ENCODE measurements at regions not wholly inside any gene's neighbourhood (a gene's known extent, or its start where the extent isn't known, plus 50 kb on each side); places are given as distances from the start of the nearest gene placed in this dataset.

DNA sequence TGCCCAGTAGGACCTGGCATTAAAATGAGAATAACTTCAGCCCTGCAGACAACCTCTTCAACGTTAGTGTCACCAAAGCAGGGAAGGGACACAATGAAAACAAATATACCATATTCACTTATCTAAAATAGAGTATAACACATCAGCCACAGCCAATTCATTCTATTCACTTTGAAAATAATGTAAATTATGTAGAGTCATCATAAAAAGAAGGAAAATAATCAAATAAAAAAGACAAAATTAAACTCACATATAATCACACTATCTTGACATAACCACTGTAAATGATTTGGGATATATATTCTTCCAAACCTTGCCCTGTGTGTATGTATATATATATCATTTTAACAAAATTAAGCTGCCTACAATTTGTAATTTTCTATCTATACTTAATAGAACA, 78.1 kb upstream of the HEY2 start:
- in situ Hi-C loops (cut with HindIII; ENCODE audit: low sequenced_read_pairs), result no loop called here
- DNase-seq (ENCODE audit: low spot score), result no peak

DNA sequence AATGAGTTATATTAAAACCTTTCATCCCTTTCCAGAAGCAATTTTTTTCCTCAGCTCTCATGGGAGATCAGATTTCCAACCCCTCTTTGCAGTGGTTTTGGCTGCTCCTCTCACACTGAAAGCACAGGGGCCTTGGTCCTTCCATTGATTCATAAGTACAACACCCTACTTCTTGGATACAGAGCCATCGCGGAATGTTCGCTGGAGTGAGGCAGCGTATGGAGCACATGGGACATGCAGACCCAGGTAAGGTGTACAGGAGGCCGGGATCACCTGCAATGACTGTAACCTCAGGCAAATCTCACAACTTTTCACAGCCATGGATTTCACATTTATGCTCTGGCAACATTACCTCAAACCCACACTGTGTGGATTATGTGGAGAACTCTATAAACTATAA, 75.2 kb upstream of the HEY2 start:
- in situ Hi-C loops (cut with HindIII; ENCODE audit: low sequenced_read_pairs), result no loop called here
- no peak for DNase-seq (ENCODE audit: low spot score)

DNA sequence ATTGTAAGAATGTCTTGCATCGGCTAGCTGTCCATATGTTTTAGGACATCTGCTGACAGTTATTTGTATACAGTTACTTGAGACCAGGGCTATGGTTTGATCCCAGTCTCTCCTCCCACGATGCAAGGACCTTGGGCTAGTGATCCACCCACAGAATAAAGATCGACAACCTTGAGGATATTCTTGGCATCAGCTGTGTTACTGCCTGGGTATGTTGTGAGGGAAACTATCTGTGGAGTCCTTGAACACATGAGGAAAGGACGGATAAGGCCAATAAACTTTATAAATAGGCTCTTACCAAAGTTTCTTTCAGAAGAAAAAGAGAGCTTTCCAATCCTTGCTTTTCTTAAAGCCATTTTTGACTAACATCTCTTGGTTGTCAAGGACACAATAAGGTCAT, 70.8 kb upstream of the HEY2 start:
- in situ Hi-C loops (cut with HindIII; ENCODE audit: low sequenced_read_pairs), result no loop called here

DNA sequence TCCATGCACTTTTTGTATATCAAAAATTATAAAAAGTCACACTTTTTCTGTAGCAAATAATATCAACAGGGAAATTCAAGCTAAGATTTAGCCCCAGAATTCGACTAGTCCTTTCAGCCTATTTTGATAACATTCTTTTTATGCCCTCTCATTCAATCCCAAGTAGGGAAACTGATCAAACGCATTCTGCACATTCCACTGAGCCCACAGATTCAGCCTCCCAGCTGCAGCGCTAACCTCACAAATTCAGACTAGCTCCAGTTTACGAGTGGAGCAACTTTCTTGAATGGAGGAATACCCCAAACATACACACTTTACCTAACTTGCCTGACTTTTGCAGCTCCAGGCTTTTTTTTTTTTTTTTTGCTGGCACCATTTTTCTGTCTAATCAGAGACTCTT, 70.3 kb upstream of the HEY2 start:
- in situ Hi-C loops (cut with HindIII; ENCODE audit: low sequenced_read_pairs), result no loop called here

More for the DNA sequence above, 70.8 kb upstream of the HEY2 start:
- DNase-seq (ENCODE audit: low spot score), result no peak

DNA sequence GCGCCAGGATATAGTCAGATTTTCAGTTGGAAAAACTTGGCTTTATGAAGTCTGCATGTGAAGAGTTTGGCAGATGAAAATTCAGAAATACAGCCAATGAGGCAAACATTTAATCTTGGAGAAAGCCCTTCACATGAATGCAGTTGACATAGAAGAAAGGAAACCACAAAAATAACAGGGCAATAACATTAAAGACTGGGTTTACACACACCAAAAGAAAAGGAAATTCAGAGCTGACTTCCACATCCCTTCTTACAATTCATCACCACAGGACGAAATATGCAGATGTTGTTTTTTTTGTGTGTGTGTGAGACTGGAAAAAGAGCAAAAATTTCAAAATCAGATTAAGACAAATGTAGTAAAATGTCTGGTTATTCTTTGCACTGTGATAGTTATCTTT, 69.8 kb upstream of the HEY2 start:
- in situ Hi-C loops (cut with HindIII; ENCODE audit: low sequenced_read_pairs), result no loop called here
- no peak for DNase-seq (ENCODE audit: low spot score)

More for the DNA sequence above, 70.3 kb upstream of the HEY2 start:
- no peak for DNase-seq (ENCODE audit: low spot score)

DNA sequence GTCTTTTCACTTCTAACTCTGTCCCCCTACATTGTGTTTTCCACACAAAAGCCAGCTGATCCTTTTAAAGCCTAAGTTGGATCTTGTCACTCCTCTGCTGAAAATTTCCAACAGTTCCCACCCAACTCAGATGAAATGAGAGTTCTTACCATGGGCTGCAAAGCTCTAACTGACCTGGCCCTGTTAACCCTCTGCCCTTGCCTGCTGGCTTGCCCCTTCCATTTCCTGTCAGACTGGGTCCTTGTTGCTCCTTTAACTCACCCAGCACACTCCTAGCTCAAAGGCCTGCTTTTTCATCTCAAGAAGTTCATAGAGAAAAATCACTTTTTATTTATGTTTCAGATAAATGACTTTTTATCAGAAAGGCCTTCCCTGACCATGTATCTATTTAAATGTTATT, 66.5 kb upstream of the HEY2 start:
- in situ Hi-C loops (cut with HindIII; ENCODE audit: low sequenced_read_pairs), result no loop called here
- DNase-seq (ENCODE audit: low spot score), result no peak

DNA sequence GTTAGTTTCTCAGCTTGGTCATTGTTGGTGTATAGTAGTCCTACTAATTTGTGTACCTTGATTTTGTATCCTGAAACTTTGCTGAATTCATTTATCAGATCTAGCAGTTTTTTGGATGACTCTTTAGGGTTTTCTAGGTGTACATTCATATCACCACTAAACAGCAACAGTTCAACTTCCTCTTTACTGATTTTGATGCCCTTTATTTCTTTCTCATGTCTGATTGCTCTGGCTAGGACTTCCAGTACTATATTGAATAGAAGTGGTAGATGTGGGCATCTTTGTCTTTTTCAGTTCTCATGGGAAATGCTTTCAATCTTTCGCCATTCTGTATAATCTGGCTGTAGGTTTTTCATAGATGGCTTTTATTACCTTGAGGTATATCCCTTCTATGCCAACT, 61.3 kb upstream of the HEY2 start:
- in situ Hi-C loops (cut with HindIII; ENCODE audit: low sequenced_read_pairs), result no loop called here

DNA sequence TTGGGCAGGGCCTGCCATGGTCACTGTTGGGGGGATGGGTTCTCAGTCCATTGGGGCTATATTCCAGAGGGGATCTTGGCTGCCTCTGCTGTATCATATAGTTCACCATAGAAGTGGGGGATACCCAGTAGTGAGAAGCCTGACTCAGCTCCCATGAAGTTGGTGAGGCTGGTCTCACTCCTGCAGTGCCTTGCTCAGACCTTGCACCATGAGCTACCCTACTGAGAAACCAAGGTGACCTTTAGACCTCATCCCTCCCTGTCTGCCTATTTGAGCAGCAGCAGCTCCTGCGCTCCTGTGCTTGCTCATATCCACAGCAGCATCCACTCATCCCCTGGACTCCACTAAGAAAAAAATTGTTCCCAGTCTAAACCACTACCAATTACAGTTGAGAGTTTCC, 56.0 kb upstream of the HEY2 start:
- no peak for DNase-seq (ENCODE audit: low spot score)
- in situ Hi-C loops (cut with HindIII; ENCODE audit: low sequenced_read_pairs), result no loop called here

More for the DNA sequence above, 61.3 kb upstream of the HEY2 start:
- no peak for DNase-seq (ENCODE audit: low spot score)

DNA sequence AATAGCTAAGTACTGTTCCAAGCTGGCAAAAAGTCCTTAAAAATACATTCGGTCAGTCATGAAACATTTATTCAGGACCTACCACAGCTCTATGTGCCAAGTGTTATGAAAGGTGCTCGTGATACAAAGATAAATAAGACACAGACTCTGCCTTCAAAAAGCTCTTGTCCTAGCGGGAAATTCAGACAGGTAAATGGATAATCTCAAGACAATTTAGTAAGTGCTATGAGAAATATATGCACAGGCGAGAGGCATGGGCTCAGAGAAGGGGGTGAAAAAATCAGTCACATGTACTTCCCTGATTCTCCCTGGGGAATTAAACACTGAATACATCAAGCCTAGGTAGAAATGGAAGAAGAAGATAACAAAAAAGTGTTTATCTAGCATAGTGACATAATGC, 49.8 kb upstream of the HEY2 start:
- DNase-seq (ENCODE audit: low spot score), result no peak
- in situ Hi-C loops (cut with HindIII; ENCODE audit: low sequenced_read_pairs), result no loop called here

Measured in G401 (cell line).